GM23338 (cell line): ENCODE measurements at regions not wholly inside any gene's neighbourhood (a gene's known extent, or its start where the extent isn't known, plus 50 kb on each side); places are given as distances from the start of the nearest gene placed in this dataset.

Source experiments
- ATAC-seq: fragments of 200-7000 bp; cut with Tn5 transposase; 3 replicates; pipeline ENCODE4 v1.9.1; 2020
- DNase-seq: peaks from one replicate; pipeline ENCODE4 v3.0.0-alpha.2; 2015; ENCODE audit warnings: low spot score
- H2AFZ ChIP-seq: fragments of 200-600 bp; sonication (generic); 2 replicates; pipeline ENCODE4 v1.8.0; 2016; ENCODE audit warnings: antibody characterized with exemption, mild to moderate bottlenecking, moderate library complexity
- H3F3A ChIP-seq: fragments of 200-600 bp; sonication (generic); replicated peaks from 2 replicates; pipeline ENCODE4 v1.8.0; 2017; ENCODE audit warnings: antibody characterized with exemption, mixed run types, low read depth
- H3K27ac ChIP-seq: fragments of 200-600 bp; sonication (generic); 2 replicates; pipeline ENCODE4 v1.6.1; 2016; ENCODE audit warnings: low read depth
- H3K27me3 ChIP-seq: fragments of 200-600 bp; sonication (generic); 2 replicates; pipeline ENCODE4 v1.8.0; 2016; ENCODE audit warnings: mild to moderate bottlenecking, mixed run types, moderate library complexity; ENCODE audit not compliant: insufficient read depth
- H3K36me3 ChIP-seq: fragments of 200-600 bp; sonication (generic); 2 replicates; pipeline ENCODE4 v1.8.0; 2016; ENCODE audit warnings: mild to moderate bottlenecking; ENCODE audit not compliant: insufficient read depth
- H3K4me1 ChIP-seq: fragments of 200-600 bp; sonication (generic); 2 replicates; pipeline ENCODE4 v1.8.0; 2016; ENCODE audit warnings: mild to moderate bottlenecking, moderate library complexity; ENCODE audit not compliant: insufficient read depth
- H3K4me2 ChIP-seq: fragments of 200-600 bp; sonication (generic); 2 replicates; pipeline ENCODE4 v1.7.1; 2017; ENCODE audit warnings: mixed run types
- H3K4me3 ChIP-seq: fragments of 200-600 bp; sonication (generic); 2 replicates; pipeline ENCODE4 v1.6.1; 2016; ENCODE audit warnings: mixed run types
- H3K79me2 ChIP-seq: fragments of 200-600 bp; sonication (generic); replicated peaks from 2 replicates; pipeline ENCODE4 v1.8.0; 2017; ENCODE audit warnings: mild to moderate bottlenecking; ENCODE audit not compliant: insufficient read depth
- H3K9me2 ChIP-seq: fragments of 200-600 bp; sonication (generic); 2 replicates; pipeline ENCODE4 v1.8.0; 2017; ENCODE audit not compliant: insufficient read depth
- H4K20me1 ChIP-seq: fragments of 200-600 bp; sonication (generic); replicated peaks from 2 replicates; pipeline ENCODE4 v1.8.0; 2017; ENCODE audit warnings: mild to moderate bottlenecking; ENCODE audit not compliant: insufficient read depth
- H3K27ac Mint-ChIP-seq: 2 replicates; pipeline ENCODE4 v1.8.0; 2020; ENCODE audit warnings: inconsistent platforms, mild to moderate bottlenecking, moderate library complexity, mixed read lengths
- H3K27me3 Mint-ChIP-seq: 3 replicates; pipeline ENCODE4 v1.8.0; 2022; ENCODE audit warnings: low read depth, mild to moderate bottlenecking, moderate library complexity, mixed read lengths, inconsistent platforms; ENCODE audit not compliant: insufficient read depth, poor library complexity
- H3K36me3 Mint-ChIP-seq: 3 replicates; pipeline ENCODE4 v1.8.0; 2021; ENCODE audit warnings: low read depth, mild to moderate bottlenecking, inconsistent platforms, moderate library complexity, mixed read lengths
- H3K4me1 Mint-ChIP-seq: 3 replicates; pipeline ENCODE4 v1.8.0; 2020; ENCODE audit warnings: mild to moderate bottlenecking, inconsistent platforms, mixed read lengths
- H3K4me3 Mint-ChIP-seq: 3 replicates; pipeline ENCODE4 v1.8.0; 2021; ENCODE audit warnings: moderate library complexity, mild to moderate bottlenecking, inconsistent platforms, mixed read lengths
- H3K9me3 Mint-ChIP-seq: 3 replicates; pipeline ENCODE4 v1.8.0; 2020; ENCODE audit warnings: moderate library complexity, mild to moderate bottlenecking, inconsistent platforms, mixed read lengths
- CREB1 ChIP-seq: fragments of 250-450 bp; sonication (Bioruptor Pico); IDR thresholded peaks from 2 replicates; pipeline ENCODE4 v1.5.0; 2020; ENCODE audit warnings: low read depth, mild to moderate bottlenecking, moderate library complexity
- CTCF ChIP-seq, 2 experiments: fragments of 200-600 bp in 1 of 2; sonication (generic) in 1 of 2; conservative IDR thresholded peaks; 2 replicates each; pipeline versions ENCODE4 v1.5.1 to v1.6.1; 2016 to 2017; ENCODE audit warnings: antibody characterized with exemption in 2 of 2, low read depth in 2 of 2, mild to moderate bottlenecking in 2 of 2, moderate library complexity in 1 of 2
- EZH2 ChIP-seq: fragments of 200-600 bp; sonication (generic); IDR thresholded peaks from one replicate; pipeline ENCODE4 v1.8.0; 2017; ENCODE audit warnings: antibody characterized with exemption, mild to moderate bottlenecking, low read depth; ENCODE audit not compliant: unreplicated experiment
- NANOG ChIP-seq: IDR thresholded peaks from 2 replicates; pipeline ENCODE4 v1.6.1; 2016; ENCODE audit warnings: antibody characterized with exemption, borderline replicate concordance
- POLR2AphosphoS5 ChIP-seq: IDR thresholded peaks from 2 replicates; pipeline ENCODE4 v1.6.1; 2016; ENCODE audit warnings: antibody characterized with exemption, low read depth
- ZNF114 ChIP-seq: fragments of 250-450 bp; sonication (Bioruptor Pico); IDR thresholded peaks from 2 replicates; pipeline ENCODE4 v1.5.0; 2020; ENCODE audit warnings: mild to moderate bottlenecking, moderate library complexity
- ZNF462 ChIP-seq: fragments of 250-450 bp; sonication (Bioruptor Pico); IDR thresholded peaks from 2 replicates; pipeline ENCODE4 v1.5.0; 2020; ENCODE audit warnings: mild to moderate bottlenecking, moderate library complexity

GRCh38 chr5:23330726-23331125 lies 176.7 kb upstream of the PRDM9 start (continued):
- TF ChIP-seq CTCF (conservative IDR thresholded peaks at IDR 0.05; ENCODE audit: low read depth in 2 of 2) (no peak), POLR2AphosphoS5 (no peak), ZNF462 (CRISPR knock-in tag) (no peak), CREB1 (CRISPR knock-in tag) (no peak), EZH2 (no peak), ZNF114 (CRISPR knock-in tag) (no peak)

- Mint-ChIP-seq H3K36me3 (no peaks in the 10 kb centered on the region), H3K4me1 (peaks cover 12% of the 10 kb centered on the region), H3K27me3 (no peaks in the 10 kb centered on the region), H3K9me3 (no peaks in the 10 kb centered on the region), H3K27ac (no peak overlapping the region), H3K4me3 (no peak overlapping the region)
- Histone ChIP-seq H3K27me3 (no peaks in the 10 kb centered on the region), H4K20me1 (no peaks in the 10 kb centered on the region), H3K4me2 (no peak overlapping the region), H3K27ac (no peak overlapping the region), H3K79me2 (no peaks in the 10 kb centered on the region), H3K4me1 (peaks cover 9% of the 10 kb centered on the region), H3F3A (no peaks in the 10 kb centered on the region), H3K36me3 (no peaks in the 10 kb centered on the region), H2AFZ (no peak overlapping the region), H3K4me3 (no peak overlapping the region), H3K9me2 (0 out of 2 replicates have a peak, but pooled peaks cover 6% of the 10 kb centered on the region)
- no peak for ATAC-seq
- TF ChIP-seq NANOG = no peak
- TF ChIP-seq CTCF (conservative IDR thresholded peaks at IDR 0.05; ENCODE audit: low read depth in 2 of 2) = no peak
- DNase-seq = no peak
Observed at GRCh38 chr5:23319901-23320300, 187.5 kb upstream of the PRDM9 start.
